OCI-LY1 (cell line): ENCODE measurements at regions not wholly inside any gene's neighbourhood (a gene's known extent, or its start where the extent isn't known, plus 50 kb on each side); places are given as distances from the start of the nearest gene placed in this dataset.
"Not testable (repeated sequence)": the region's sequence is repeated elsewhere in the genome, so short reads cannot be mapped to it uniquely, and the experiment has no call there.

ENCODE experiments used
- H2AFZ ChIP-seq: fragments of 200-600 bp; sonication (generic), shearing (Covaris generic); 2 replicates; pipeline ENCODE4 v1.6.0; 2014; ENCODE audit warnings: antibody characterized with exemption, mild to moderate bottlenecking, low read length
- H3F3A ChIP-seq: fragments of 200-600 bp; sonication (generic), shearing (Covaris generic); 2 replicates; pipeline ENCODE4 v1.6.0; 2014; ENCODE audit warnings: mild to moderate bottlenecking, antibody characterized with exemption, low read length, moderate library complexity; ENCODE audit not compliant: insufficient read depth
- H3K27ac ChIP-seq: fragments of 200-600 bp; sonication (generic); 2 replicates; pipeline ENCODE4 v1.5.1; 2014; ENCODE audit warnings: low read length, mixed run types, mild to moderate bottlenecking, low read depth; ENCODE audit not compliant: poor library complexity, severe bottlenecking
- H3K27me3 ChIP-seq: fragments of 200-600 bp; sonication (generic); 2 replicates; pipeline ENCODE4 v1.6.0; 2014; ENCODE audit warnings: antibody characterized with exemption, mild to moderate bottlenecking, low read length, moderate library complexity; ENCODE audit not compliant: insufficient read depth
- H3K36me3 ChIP-seq: fragments of 200-600 bp; sonication (generic); 2 replicates; pipeline ENCODE4 v1.6.1; 2014; ENCODE audit warnings: mild to moderate bottlenecking, antibody characterized with exemption, low read length, moderate library complexity, mixed read lengths; ENCODE audit not compliant: insufficient read depth
- H3K4me1 ChIP-seq: fragments of 200-600 bp; sonication (generic); 2 replicates; pipeline ENCODE4 v1.5.1; 2014; ENCODE audit warnings: mild to moderate bottlenecking, low read length, moderate library complexity; ENCODE audit not compliant: insufficient read depth, severe bottlenecking
- H3K4me2 ChIP-seq: fragments of 200-600 bp; sonication (generic), shearing (Covaris generic); 2 replicates; pipeline ENCODE4 v1.6.1; 2014; ENCODE audit warnings: low read length
- H3K4me3 ChIP-seq: fragments of 200-600 bp; sonication (generic); 2 replicates; pipeline ENCODE4 v1.5.1; 2014; ENCODE audit warnings: low read length, low read depth, mild to moderate bottlenecking, mixed read lengths; ENCODE audit not compliant: poor library complexity, severe bottlenecking
- H3K79me2 ChIP-seq: fragments of 200-600 bp; shearing (Covaris generic); 2 replicates; pipeline ENCODE4 v1.6.1; 2016; ENCODE audit warnings: mixed run types, low read length, mixed read lengths; ENCODE audit not compliant: insufficient read depth
- H3K9ac ChIP-seq: fragments of 200-600 bp; sonication (generic), shearing (Covaris generic); 2 replicates; pipeline ENCODE4 v1.6.1; 2014; ENCODE audit warnings: mild to moderate bottlenecking, low read length, mixed read lengths
- H3K9me2 ChIP-seq: fragments of 200-600 bp; sonication (generic), shearing (Covaris generic); 2 replicates; pipeline ENCODE4 v1.6.1; 2014; ENCODE audit warnings: low read depth, mild to moderate bottlenecking, low read length, mixed read lengths
- H3K9me3 ChIP-seq: fragments of 200-600 bp; shearing (Covaris generic); 2 replicates; pipeline ENCODE4 v1.6.1; 2014; ENCODE audit warnings: low read length, mixed read lengths
- H4K20me1 ChIP-seq: fragments of 200-600 bp; sonication (generic), shearing (Covaris generic); 2 replicates; pipeline ENCODE4 v1.6.0; 2016; ENCODE audit warnings: mild to moderate bottlenecking, low read length; ENCODE audit not compliant: insufficient read depth
- EZH2 ChIP-seq: fragments of 200-600 bp; sonication (generic), shearing (Covaris generic); IDR thresholded peaks from 2 replicates; pipeline ENCODE4 v1.8.0; 2017; ENCODE audit warnings: borderline replicate concordance, mixed run types, mild to moderate bottlenecking, antibody characterized with exemption, low read length, moderate library complexity, mixed read lengths
- TF ChIP-seq, protein P1 (sequence below): fragments of 200-600 bp; sonication (generic), shearing (Covaris generic); IDR thresholded peaks from 2 replicates; pipeline ENCODE4 v1.5.1; 2017; ENCODE audit warnings: mild to moderate bottlenecking, antibody characterized with exemption, low read length, moderate library complexity, mixed read lengths

DNA sequence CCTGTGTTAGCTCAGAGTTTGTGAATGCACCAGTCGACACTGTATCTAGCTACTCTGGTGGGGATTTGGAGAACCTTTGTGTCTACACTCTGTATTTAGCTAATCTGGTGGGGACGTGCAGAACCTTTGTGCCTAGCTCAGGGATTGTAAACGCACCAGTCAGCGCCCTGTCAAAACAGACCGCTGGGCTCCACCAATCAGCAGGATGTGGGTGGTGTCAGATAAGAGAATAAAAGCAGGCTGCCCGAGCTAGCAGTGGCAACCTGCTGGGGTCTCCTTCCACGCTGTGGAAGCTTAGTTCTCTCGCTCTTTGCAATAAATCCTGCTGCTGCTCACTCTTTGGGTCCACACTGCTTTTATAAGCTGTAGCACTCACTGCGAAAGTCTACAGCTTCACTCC is 324.2 kb downstream of the RAD51AP2 start:
- H4K20me1 ChIP-seq, result no peaks in the 10 kb centered on the region

DNA sequence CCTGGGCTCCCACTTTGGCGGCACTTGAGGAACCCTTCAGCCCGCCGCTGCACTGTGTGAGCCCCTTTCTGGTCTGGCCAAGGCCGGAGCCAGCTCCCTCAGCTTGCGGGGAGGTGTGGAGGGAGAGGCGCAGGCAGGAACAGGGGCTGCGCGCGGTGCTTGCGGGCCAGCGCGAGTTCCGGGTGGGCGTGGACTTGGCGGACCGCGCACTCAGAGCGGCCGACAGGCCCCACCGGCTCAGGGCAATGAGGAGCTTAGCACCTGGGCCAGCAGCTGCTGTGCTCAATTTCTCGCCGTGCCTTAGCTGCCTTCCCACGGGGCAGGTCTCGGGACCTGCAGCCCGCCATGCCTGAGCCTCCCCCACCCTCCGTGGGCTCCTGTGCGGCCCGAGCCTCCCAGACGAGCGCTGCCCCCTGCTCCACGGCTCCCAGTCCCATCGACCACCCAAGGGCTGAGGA is 324.8 kb downstream of the RAD51AP2 start:
- H3K27me3 ChIP-seq, H3F3A ChIP-seq, H2AFZ ChIP-seq, H3K79me2 ChIP-seq, H3K9ac ChIP-seq, H3K9me3 ChIP-seq, H3K4me3 ChIP-seq, H3K4me1 ChIP-seq, H3K4me2 ChIP-seq, H3K27ac ChIP-seq, H3K36me3 ChIP-seq, H3K9me2 ChIP-seq, H4K20me1 ChIP-seq: not testable (repeated sequence)

More for the DNA sequence above, 324.2 kb downstream of the RAD51AP2 start:
- Histone ChIP-seq H3K4me1 (no peaks in the 10 kb centered on the region), H3K9me2 (no peaks in the 10 kb centered on the region), H3K27me3 (no peaks in the 10 kb centered on the region), H2AFZ (no peak overlapping the region), H3K4me3 (no peak overlapping the region), H3K79me2 (no peaks in the 10 kb centered on the region), H3F3A (no peaks in the 10 kb centered on the region), H3K36me3 (no peaks in the 10 kb centered on the region), H3K27ac (no peak overlapping the region), H3K4me2 (no peak overlapping the region), H3K9ac (no peak overlapping the region), H3K9me3 (no peaks in the 10 kb centered on the region)
- TF ChIP-seq EZH2, result no peak
- TF ChIP-seq, protein P1, sequence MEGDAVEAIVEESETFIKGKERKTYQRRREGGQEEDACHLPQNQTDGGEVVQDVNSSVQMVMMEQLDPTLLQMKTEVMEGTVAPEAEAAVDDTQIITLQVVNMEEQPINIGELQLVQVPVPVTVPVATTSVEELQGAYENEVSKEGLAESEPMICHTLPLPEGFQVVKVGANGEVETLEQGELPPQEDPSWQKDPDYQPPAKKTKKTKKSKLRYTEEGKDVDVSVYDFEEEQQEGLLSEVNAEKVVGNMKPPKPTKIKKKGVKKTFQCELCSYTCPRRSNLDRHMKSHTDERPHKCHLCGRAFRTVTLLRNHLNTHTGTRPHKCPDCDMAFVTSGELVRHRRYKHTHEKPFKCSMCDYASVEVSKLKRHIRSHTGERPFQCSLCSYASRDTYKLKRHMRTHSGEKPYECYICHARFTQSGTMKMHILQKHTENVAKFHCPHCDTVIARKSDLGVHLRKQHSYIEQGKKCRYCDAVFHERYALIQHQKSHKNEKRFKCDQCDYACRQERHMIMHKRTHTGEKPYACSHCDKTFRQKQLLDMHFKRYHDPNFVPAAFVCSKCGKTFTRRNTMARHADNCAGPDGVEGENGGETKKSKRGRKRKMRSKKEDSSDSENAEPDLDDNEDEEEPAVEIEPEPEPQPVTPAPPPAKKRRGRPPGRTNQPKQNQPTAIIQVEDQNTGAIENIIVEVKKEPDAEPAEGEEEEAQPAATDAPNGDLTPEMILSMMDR, result no peak

DNA sequence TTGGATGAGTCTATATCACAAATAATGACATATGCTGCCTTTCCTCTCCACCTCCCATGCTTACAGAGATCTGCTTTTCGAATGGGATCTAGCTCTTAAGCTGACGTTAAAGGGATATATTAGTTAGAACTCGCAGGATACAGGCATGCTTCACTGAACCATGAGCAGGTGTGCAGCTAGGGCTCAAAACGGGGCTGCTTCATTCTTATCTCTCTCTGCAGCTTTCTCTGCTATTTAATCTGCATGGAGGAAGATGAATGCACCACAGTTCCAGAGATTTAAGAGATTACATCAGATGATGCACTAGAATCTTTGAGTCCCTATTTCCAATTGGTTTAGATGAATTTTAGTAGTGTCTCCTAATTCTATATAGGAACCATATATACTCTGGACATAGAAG is 327.0 kb downstream of the RAD51AP2 start:
- H3K36me3 ChIP-seq, result no peaks in the 10 kb centered on the region
- no peaks in the 10 kb centered on the region for H3K4me1 ChIP-seq
- H3K9ac ChIP-seq, result no peak overlapping the region
- H3K9me3 ChIP-seq, result no peaks in the 10 kb centered on the region
- no peak overlapping the region for H3K4me3 ChIP-seq
- H3K4me2 ChIP-seq, result no peak overlapping the region
- H2AFZ ChIP-seq, result no peak overlapping the region
- H3K27ac ChIP-seq, result no peak overlapping the region
- H4K20me1 ChIP-seq, result no peaks in the 10 kb centered on the region
- no peaks in the 10 kb centered on the region for H3K27me3 ChIP-seq
- H3K9me2 ChIP-seq, result no peaks in the 10 kb centered on the region
- TF ChIP-seq, protein P1, result no peak
- TF ChIP-seq EZH2, result no peak
- no peaks in the 10 kb centered on the region for H3K79me2 ChIP-seq
- no peaks in the 10 kb centered on the region for H3F3A ChIP-seq

DNA sequence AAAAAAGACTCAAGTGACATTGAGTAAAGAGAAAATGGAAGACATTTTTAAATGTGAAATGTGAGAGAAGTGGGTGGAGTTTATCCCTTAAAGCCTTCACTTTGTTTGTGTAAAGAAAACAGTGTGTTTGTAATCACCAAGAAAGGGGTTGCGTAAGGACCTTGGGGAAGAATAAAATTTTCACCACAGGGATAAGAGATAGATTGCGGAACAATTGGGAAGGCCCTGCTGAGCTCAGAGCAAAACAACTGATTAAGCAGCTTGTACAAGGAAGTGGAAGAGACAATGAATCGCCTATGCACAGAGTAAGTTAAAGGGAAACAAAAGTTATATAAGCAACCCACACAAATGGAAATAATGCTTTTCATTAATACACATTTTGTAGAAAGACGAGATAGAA is 327.7 kb downstream of the RAD51AP2 start:
- H3K4me1 ChIP-seq, result no peaks in the 10 kb centered on the region
- H2AFZ ChIP-seq, result no peak overlapping the region
- H3F3A ChIP-seq, result no peaks in the 10 kb centered on the region
- no peak for TF ChIP-seq EZH2
- TF ChIP-seq, protein P1, result no peak
- H3K27me3 ChIP-seq, result no peaks in the 10 kb centered on the region
- H3K79me2 ChIP-seq, result no peaks in the 10 kb centered on the region
- H4K20me1 ChIP-seq, result no peaks in the 10 kb centered on the region
- no peak overlapping the region for H3K27ac ChIP-seq
- no peaks in the 10 kb centered on the region for H3K36me3 ChIP-seq
- no peak overlapping the region for H3K9ac ChIP-seq
- H3K4me3 ChIP-seq, result no peak overlapping the region
- no peaks in the 10 kb centered on the region for H3K9me3 ChIP-seq
- H3K9me2 ChIP-seq, result no peaks in the 10 kb centered on the region
- H3K4me2 ChIP-seq, result no peak overlapping the region
